HG02798 (cell line): ENCODE measurements at regions not wholly inside any gene's neighbourhood (a gene's known extent, or its start where the extent isn't known, plus 50 kb on each side); places are given as distances from the start of the nearest gene placed in this dataset.

ENCODE experiments used
- ATAC-seq: cut with Tn5 transposase; IDR thresholded peaks from one replicate; pipeline ENCODE4 v1.9.1; 2021; ENCODE audit warnings: mild to moderate bottlenecking; ENCODE audit not compliant: unreplicated experiment, poor library complexity

- ATAC-seq = peak; percentile 98
These were observed 127.8 kb upstream of the DDX18 start for GRCh38 chr2:117686699-117687098.

DNA sequence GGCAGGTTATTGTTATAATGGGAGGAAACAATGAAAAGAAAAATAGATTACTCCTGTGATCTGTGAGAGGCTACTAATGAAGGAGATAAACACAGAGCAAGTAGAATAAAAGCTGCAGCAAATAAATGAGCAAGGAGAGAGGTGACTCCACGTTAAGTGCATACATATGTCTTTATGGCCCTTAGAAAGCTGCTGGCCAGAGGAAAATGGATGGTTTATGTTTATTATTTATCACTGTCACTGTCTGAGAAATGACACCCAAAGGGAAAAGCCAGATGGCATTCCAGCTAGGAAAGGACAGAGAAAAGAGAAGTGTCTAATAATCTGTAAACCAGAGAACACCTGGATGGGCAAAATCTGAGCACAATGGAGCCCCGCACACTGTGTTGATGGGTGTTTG lies 122.9 kb upstream of the DDX18 start:
- ATAC-seq = no peak

GRCh38 chr2:117692001-117692763 lies 122.3 kb upstream of the DDX18 start:
- no peak for ATAC-seq

DNA sequence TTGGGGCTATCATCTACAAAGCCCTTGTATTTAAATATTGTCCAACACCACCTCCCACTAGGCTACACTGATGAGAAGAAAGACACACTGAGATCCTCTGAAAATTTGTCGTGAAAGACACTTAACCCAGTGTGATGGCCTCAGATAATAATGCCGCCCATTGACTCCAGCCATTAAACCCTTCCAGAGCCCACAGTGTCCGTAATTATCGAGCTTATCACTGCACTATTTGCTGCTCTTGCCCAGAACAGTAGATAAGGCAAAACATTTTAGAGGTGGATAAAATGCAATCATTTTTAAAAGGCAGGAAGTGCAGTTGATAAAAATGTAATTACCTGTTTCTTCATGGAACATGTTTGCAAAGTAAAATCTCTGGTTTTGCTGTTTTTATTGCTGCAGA lies 121.3 kb upstream of the DDX18 start:
- no peak for ATAC-seq

GRCh38 chr2:117693651-117694050 lies 120.8 kb upstream of the DDX18 start:
- no peak for ATAC-seq

DNA sequence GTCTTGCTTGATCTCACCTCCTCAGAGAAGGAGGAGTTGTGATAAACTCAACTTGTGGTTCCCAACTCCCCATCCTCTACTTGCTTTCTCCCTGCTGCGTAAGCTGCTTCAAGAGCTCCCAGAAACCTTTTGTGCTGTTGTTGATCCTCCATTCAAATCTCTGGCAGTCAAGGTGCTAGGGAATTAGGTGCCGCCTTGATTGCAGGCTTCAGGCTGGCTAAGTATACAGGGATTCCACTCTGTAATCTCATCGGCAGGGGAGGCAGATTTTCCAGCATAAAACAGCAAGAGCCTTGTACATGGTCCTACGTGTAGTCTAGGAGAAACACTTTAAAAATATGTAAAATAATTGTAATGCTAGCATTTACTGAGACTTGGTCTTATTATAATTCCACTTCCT lies 116.2 kb upstream of the DDX18 start:
- ATAC-seq = no peak

DNA sequence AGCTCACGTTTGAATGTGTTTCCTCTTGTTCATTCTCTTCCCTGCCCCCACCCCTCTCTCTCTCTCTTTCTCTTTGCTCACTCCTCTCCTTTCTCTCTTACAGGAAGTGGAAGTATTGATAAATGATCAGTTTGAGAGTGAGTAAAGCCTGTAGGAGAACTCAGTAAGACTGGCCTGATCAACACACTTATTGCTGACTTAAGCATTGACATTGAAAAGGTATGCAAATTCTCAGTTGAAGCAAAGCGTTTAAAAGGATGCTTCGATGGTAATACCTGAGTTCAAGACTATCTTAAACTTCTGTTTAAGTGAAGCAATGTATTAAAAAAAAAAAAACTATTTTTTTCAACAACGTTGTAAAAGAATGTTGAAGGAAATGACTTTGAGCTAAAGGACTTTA lies 115.7 kb upstream of the DDX18 start:
- no peak for ATAC-seq

- ATAC-seq = no peak
These were observed 114.0 kb upstream of the DDX18 start for GRCh38 chr2:117700471-117700870.

DNA sequence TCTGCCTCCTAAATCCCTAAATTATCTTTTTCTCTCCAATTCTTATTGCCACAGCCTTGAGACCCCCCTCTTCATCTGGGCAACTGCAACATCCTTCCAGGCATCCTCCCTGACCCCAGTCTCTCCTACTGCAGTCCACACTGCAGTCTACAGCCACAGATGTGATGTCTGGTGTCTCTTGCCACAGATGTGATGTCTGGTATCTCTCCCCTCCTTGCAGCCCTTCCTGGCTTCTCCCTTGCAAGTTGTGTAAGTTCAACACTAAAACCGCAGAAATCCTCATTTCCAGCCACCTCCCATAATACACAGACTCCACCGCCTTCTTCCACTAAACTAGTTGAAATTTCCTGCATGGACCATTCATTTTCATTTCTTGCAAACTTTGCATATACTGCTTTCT lies 113.1 kb upstream of the DDX18 start:
- ATAC-seq = no peak

DNA sequence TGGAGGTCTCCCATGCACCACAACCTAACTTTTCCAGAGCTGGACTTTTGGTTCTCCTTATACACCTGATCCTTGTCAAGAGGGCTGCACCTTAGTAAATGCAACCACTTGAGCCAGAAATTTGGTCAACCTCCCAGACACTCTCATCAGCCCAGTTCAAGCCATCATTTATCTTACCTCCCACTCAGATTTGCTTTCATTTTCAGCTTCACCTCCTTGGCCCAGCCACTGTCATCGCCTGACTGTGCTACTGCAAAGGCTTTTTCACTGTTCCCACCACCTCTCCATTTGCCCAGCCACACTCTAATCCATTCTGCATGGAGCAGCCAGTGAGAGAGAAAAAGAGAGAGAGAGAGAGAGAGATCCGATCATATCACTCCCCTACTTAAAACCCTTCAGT lies 112.4 kb upstream of the DDX18 start:
- ATAC-seq = peak; percentile 67

DNA sequence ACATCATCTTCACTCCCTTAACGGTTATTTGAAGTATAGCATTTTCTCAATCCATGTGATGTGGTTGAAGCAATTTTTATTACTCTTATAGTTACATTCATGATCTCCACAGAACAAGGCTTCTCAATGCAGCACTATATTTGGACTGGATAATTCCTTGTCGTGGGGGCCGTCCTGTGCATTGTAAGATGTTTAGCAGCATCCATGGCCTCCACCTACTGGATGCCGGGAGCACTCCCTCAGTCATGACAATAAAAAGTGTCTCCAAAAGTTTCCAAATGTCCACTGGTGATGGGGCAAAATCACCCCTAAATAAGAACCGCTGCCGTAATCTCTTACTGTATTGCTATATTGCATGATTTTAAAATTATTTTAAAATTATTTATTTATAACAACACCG lies 110.6 kb upstream of the DDX18 start:
- ATAC-seq = no peak

GRCh38 chr2:117704818-117705217 lies 109.7 kb upstream of the DDX18 start:
- ATAC-seq = no peak

DNA sequence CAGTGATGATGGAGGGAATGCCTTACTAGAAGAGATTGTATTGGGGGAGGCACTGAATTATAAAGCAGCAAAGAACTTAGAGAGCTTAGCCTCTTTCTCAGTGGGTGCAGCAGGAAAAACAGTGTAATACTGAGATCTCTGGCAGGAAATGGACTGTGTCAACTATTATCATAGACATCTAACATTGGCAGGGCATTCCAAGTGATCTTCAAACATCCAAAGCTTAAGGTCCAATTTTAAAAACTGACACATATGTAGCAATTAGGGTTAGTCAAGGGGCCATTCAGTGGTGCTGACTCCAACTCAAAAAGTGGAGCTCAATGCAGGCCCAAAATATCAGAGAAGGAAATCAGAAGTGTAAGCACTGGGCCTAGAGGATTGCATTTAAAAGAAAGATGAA lies 106.6 kb upstream of the DDX18 start:
- ATAC-seq = no peak

GRCh38 chr2:117712684-117713083 lies 101.8 kb upstream of the DDX18 start:
- ATAC-seq = no peak

DNA sequence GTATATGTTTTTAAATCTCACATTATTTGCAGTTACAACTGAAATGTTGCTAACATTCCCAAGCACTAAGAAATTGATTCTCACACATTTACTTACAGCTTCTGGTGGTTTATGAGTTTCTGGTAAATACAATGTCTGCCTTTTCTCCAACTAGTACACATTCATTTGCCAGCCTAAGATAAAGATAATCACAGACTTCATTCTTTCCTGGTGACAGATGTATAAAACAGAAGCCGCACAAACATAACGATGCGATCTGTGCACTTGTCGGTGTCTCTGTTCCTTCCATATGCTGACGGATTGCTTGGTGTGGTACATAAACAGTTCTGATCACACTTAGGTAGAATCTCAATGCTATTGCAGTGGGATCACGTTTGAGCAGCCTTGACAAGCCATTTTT lies 100.4 kb upstream of the DDX18 start:
- ATAC-seq = no peak

- no peak for ATAC-seq
These were observed 99.6 kb upstream of the DDX18 start for GRCh38 chr2:117714745-117715417.

DNA sequence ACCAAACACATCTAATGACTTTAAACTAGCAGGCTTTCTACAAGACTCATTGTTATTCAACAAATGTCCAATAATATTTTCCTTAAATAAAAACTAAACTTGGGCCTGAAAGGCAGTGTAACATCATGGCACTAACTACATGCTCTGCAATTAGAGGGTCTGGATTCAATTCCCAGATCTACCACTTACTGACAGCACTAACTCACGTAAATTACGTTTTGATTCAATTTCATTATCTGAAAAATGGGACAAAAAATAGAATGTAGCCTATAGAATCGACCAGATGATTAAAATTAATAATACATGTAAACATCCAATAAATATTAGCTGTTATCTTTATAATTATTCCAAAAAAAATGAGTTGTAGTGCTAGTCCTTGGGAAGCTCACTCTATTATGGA lies 98.0 kb upstream of the DDX18 start:
- ATAC-seq = no peak

DNA sequence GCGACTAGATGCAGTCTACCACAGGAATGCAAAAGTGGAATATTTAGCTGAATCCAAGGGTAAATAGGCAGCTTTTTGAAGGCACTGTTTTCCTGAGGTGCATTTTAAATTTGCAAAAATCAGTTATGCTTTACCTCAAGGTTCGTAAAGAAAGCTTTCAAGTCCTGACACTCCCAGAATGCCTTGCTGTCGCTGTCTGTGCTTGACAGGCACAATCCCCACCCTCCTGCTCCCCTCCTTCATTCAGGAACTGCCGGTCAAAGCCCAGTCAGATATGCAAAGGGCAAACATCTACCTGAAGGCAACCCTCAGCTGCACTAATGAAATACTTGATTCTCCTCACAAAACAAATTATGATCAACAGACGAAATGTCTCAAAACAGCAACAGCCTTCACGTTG lies 97.4 kb upstream of the DDX18 start:
- ATAC-seq = no peak

- ATAC-seq = no peak
These were observed 96.4 kb upstream of the DDX18 start for GRCh38 chr2:117718048-117718447.

GRCh38 chr2:117720765-117721164 lies 93.7 kb upstream of the DDX18 start:
- ATAC-seq = no peak

DNA sequence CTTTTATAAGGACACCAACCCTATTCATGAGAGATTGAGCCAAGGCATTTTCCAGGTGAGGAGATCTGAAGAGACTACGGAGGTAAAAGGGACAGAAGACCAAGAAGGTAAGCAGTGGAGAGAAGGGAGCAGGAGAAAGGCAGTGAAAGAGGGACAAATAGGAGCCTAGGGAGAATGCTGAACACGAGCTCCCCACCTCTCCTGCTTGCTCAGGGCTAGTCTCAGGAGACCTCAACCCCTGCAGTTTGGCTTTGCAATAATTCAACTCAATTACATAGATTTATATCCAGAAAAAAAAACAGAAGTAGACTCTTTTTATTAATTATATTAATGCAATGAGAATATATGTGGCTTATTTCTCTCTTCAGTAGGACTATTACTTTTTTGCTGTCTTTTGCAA lies 91.0 kb upstream of the DDX18 start:
- no peak for ATAC-seq

DNA sequence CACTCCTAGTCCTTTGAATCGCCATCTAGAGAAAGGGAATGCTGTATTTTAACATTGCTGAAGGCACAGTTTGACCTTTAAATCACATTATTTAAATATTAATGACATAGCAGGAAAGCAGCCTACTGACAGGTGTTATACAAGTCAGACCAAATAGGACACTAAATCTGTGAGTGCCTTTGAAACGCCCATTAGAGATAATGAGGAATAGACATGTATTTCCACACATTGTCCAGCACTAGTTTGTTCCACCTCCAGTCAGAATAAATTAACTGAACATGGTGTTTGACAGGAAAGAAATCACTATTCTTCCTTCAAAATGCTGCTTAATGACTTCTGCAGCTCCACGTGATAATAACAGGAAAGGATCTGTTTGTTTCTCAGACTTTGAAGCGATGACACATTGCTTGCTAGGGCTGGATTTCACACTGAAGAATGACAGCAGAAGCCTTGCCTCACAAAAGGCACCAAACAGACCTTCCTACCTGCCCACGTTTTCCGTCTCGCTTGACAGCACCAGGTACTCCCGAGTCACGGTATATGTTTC lies 90.5 kb upstream of the DDX18 start:
- ATAC-seq = no peak
